IMR-90 (cell line): ENCODE measurements at regions not wholly inside any gene's neighbourhood (a gene's known extent, or its start where the extent isn't known, plus 50 kb on each side); places are given as distances from the start of the nearest gene placed in this dataset.
"Not testable (repeated sequence)": the region's sequence is repeated elsewhere in the genome, so short reads cannot be mapped to it uniquely, and the experiment has no call there.

Source experiments
- ATAC-seq: fragments of 200-7000 bp; cut with Tn5 transposase; 2 replicates; pipeline ENCODE4 v1.9.1; 2020; ENCODE audit warnings: low read depth, mild to moderate bottlenecking, moderate library complexity
- BruUV-seq: library from RNA; stranded (reverse); fragments of 400-500 nt; replicated peaks from 2 replicates; lab custom pipeline; 2021; lab: Mats Ljungman, UMichigan
- CTCF ChIA-PET: fragments of 300-600 bp; formaldehyde crosslinking; extraction: SDS; loops from one replicate; lab custom pipeline; 2021; ENCODE audit warnings: antibody characterized with exemption; lab: Yijun Ruan, JAX
- POLR2A ChIA-PET: fragments of 300-600 bp; sonication (Branson Sonifier 250); formaldehyde crosslinking; loops from one replicate; lab custom pipeline; 2022; ENCODE audit warnings: antibody characterized with exemption; ENCODE audit not compliant: unreplicated experiment; lab: Charles Lee
- DNase-seq: peaks from one replicate; pipeline ENCODE4 v3.0.0; 2013
- H2AFZ ChIP-seq: replicated peaks from 2 replicates; pipeline ENCODE3; 2013; ENCODE audit warnings: low read length, mild to moderate bottlenecking; ENCODE audit not compliant: poor library complexity
- H2AK5ac ChIP-seq: 2 replicates; pipeline ENCODE4 v1.6.1; 2013; ENCODE audit warnings: low read depth, low read length, inconsistent platforms
- H2AK9ac ChIP-seq: replicated peaks from 2 replicates; pipeline ENCODE3; 2013; ENCODE audit warnings: mild to moderate bottlenecking, low read depth, low read length, moderate library complexity; ENCODE audit not compliant: poor library complexity
- H2BK120ac ChIP-seq: 2 replicates; pipeline ENCODE4 v1.6.1; 2013; ENCODE audit warnings: low read depth, low read length, inconsistent platforms
- H2BK15ac ChIP-seq: 3 replicates; pipeline ENCODE4 v1.6.1; 2013; ENCODE audit warnings: low read depth, low read length, inconsistent platforms
- H2BK20ac ChIP-seq: 2 replicates; pipeline ENCODE4 v1.6.1; 2013; ENCODE audit warnings: low read depth, mild to moderate bottlenecking, inconsistent platforms, low read length, moderate library complexity
- H2BK5ac ChIP-seq: 2 replicates; pipeline ENCODE4 v1.6.1; 2013; ENCODE audit warnings: mild to moderate bottlenecking, low read depth, low read length, inconsistent platforms; ENCODE audit not compliant: poor library complexity, severe bottlenecking
- H3K14ac ChIP-seq: replicated peaks from 2 replicates; pipeline ENCODE4 v1.6.1; 2013; ENCODE audit warnings: low read depth, low read length, inconsistent platforms
- H3K18ac ChIP-seq: 2 replicates; pipeline ENCODE4 v1.6.1; 2013; ENCODE audit warnings: low read depth, low read length, control low read depth
- H3K23ac ChIP-seq: 2 replicates; pipeline ENCODE4 v1.6.1; 2013; ENCODE audit warnings: low read depth, low read length, inconsistent platforms
- H3K27ac ChIP-seq: 2 replicates; pipeline ENCODE4 v1.5.1; 2013; ENCODE audit warnings: mild to moderate bottlenecking, control low read depth, low read length; ENCODE audit not compliant: insufficient read depth
- H3K27me3 ChIP-seq: 2 replicates; pipeline ENCODE4 v1.6.1; 2013; ENCODE audit warnings: low read length; ENCODE audit not compliant: control insufficient read depth, insufficient read depth
- H3K36me3 ChIP-seq: 2 replicates; pipeline ENCODE4 v1.6.1; 2013; ENCODE audit warnings: low read length, mixed read lengths; ENCODE audit not compliant: control insufficient read depth, insufficient read depth
- H3K4ac ChIP-seq: 2 replicates; pipeline ENCODE4 v1.6.1; 2013; ENCODE audit warnings: low read depth, low read length, inconsistent platforms
- H3K4me1 ChIP-seq: 2 replicates; pipeline ENCODE4 v1.6.1; 2013; ENCODE audit warnings: low read length, mixed read lengths; ENCODE audit not compliant: control insufficient read depth, insufficient read depth
- H3K4me2 ChIP-seq: 2 replicates; pipeline ENCODE4 v1.6.1; 2013; ENCODE audit warnings: low read depth, mild to moderate bottlenecking, control low read depth, low read length, moderate library complexity
- H3K4me3 ChIP-seq: 2 replicates; pipeline ENCODE4 v1.5.1; 2013; ENCODE audit warnings: low read depth, mild to moderate bottlenecking, control low read depth, low read length, moderate library complexity; ENCODE audit not compliant: insufficient read depth
- H3K56ac ChIP-seq: 2 replicates; pipeline ENCODE4 v1.6.1; 2013; ENCODE audit warnings: low read length, inconsistent platforms; ENCODE audit not compliant: insufficient read depth; ENCODE audit errors: extremely low read depth
- H3K79me1 ChIP-seq, 2 experiments: 2 replicates each; pipeline ENCODE4 v1.6.1; 2013; ENCODE audit warnings: low read length in 2 of 2, inconsistent platforms in 1 of 2, low read depth in 1 of 2
- H3K9ac ChIP-seq: 2 replicates; pipeline ENCODE4 v1.6.1; 2013; ENCODE audit warnings: low read depth, low read length, control low read depth
- H3K9me1 ChIP-seq: 2 replicates; pipeline ENCODE4 v1.6.1; 2013; ENCODE audit warnings: low read length, inconsistent platforms; ENCODE audit not compliant: insufficient read depth
- H3K9me3 ChIP-seq: 2 replicates; pipeline ENCODE4 v1.6.1; 2013; ENCODE audit warnings: low read length; ENCODE audit not compliant: control insufficient read depth, insufficient read depth
- H4K20me1 ChIP-seq: 2 replicates; pipeline ENCODE4 v1.6.1; 2013; ENCODE audit warnings: low read length, inconsistent platforms; ENCODE audit not compliant: insufficient read depth
- H4K5ac ChIP-seq: 2 replicates; pipeline ENCODE4 v1.6.1; 2013; ENCODE audit warnings: mild to moderate bottlenecking, low read depth, low read length, control low read depth
- H4K8ac ChIP-seq, 2 experiments: 2 replicates each; pipeline ENCODE4 v1.6.1; 2013; ENCODE audit warnings: low read depth in 2 of 2, low read length in 2 of 2, control low read depth in 1 of 2, inconsistent platforms in 1 of 2
- H4K91ac ChIP-seq: 2 replicates; pipeline ENCODE4 v1.6.1; 2013; ENCODE audit warnings: low read depth, low read length, inconsistent platforms; ENCODE audit not compliant: insufficient read depth
- CEBPB ChIP-seq: IDR thresholded peaks from 2 replicates; pipeline ENCODE4 v1.6.1; 2012; ENCODE audit warnings: low read depth, low read length, improper control_type of control experiment
- NFE2L2 ChIP-seq: fragments of 150-350 bp; IDR thresholded peaks from 2 replicates; pipeline ENCODE4 v1.6.1; 2016; ENCODE audit warnings: low read depth, mild to moderate bottlenecking, low read length
- RAD21 ChIP-seq: IDR thresholded peaks from 2 replicates; pipeline ENCODE4 v1.6.1; 2012; ENCODE audit warnings: low read length, improper control_type of control experiment
- WGBS, 2 experiments: methylation state at CpG; one replicate each; pipeline versions ENCODE4 v1.1.5 to v1.1.7; 2013; ENCODE audit warnings: missing lambda C conversion rate in 2 of 2; ENCODE audit not compliant: insufficient read length in 1 of 2; ENCODE audit errors: extremely low coverage in 2 of 2; 5-methylcytosine and 5-hydroxymethylcytosine counted together
- dilution Hi-C: fragments of 300-500 bp; cut with HindIII; formaldehyde crosslinking; loops from one replicate; pipeline ENCODE4 v1.14.3; 2018; ENCODE audit warnings: low sequenced_read_pairs; ENCODE audit not compliant: unreplicated experiment
- in situ Hi-C: fragments of 300-500 bp; cut with MboI; formaldehyde crosslinking; loops from 3 replicates; pipeline ENCODE4 v1.14.3; 2019; ENCODE audit warnings: low sequenced_read_pairs, inconsistent platforms, mixed read lengths
- intact Hi-C: fragments of 100-400 bp; cut with micrococcal nuclease; formaldehyde crosslinking; loops from 2 replicates; pipeline ENCODE4 v1.10.0; 2022

DNA sequence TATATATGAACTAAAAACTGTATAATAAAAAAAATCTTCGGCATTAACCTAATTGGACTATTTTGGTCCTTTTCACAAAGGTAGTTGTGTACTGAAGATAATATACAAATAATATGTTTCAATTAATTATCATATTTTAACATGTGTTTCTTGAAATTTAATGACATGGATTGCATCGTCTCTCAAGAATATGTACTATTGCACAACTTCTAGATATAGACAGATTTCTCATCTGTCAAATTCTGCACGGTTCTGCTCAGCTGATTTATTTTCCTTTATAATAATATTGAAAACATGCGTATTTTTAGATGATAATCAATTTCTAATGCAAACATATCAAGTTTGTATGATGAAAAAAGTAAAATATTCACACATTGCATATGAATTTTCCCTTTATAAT, 498.7 kb upstream of the PABPC4L start:
- CTCF ChIA-PET: no interaction called here
- no peak overlapping the region for H3K18ac ChIP-seq
- dilution Hi-C loops: no loop called here

DNA sequence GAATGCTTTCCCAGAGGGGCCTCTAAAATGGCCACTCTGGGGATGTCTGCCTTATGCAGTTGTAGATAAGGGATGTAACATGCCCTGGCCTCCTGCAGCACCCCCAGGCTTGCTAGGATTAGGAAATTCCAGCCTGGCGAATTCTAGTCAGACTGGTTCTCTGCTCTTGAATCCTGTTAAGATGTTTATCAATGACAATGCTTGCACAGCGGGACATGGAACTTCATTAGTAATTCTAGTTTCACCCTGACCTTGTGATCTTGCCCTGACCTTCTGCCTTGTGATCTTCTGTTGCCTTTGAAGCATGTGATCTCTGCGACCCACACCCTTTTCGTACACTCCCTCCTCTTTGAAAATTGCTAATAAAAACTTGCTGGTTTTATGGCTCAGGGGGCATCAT, 497.2 kb upstream of the PABPC4L start:
- H3K9ac ChIP-seq, H3K9me3 ChIP-seq, H2BK5ac ChIP-seq, H2BK120ac ChIP-seq, in situ Hi-C loops, H3K27ac ChIP-seq, H3K4me3 ChIP-seq, H2AFZ ChIP-seq, H3K18ac ChIP-seq, H3K27me3 ChIP-seq, H3K23ac ChIP-seq, H3K4me1 ChIP-seq, dilution Hi-C loops, BruUV-seq, POLR2A ChIA-PET, ATAC-seq, DNase-seq, H3K36me3 ChIP-seq, H2AK9ac ChIP-seq, H3K79me1 ChIP-seq, H4K8ac ChIP-seq, CTCF ChIA-PET, H4K20me1 ChIP-seq, H3K56ac ChIP-seq, H4K5ac ChIP-seq, H3K14ac ChIP-seq, H2AK5ac ChIP-seq, H3K9me1 ChIP-seq, intact Hi-C loops, H2BK15ac ChIP-seq, H2BK20ac ChIP-seq, H4K91ac ChIP-seq, H3K4ac ChIP-seq, H3K4me2 ChIP-seq: not testable (repeated sequence)
- 43% methylated on average over 1 of the region's 4 CpGs; no CpG with 5 or more reads in 1 of the 2 experiments for WGBS, 2 experiments

More for the DNA sequence above, 498.7 kb upstream of the PABPC4L start:
- Histone ChIP-seq H3K27me3 (no peaks in the 10 kb centered on the region), H3K4me2 (no peak overlapping the region), H3K9ac (no peak overlapping the region), H2BK5ac (no peak overlapping the region), H4K5ac (no peak overlapping the region), H3K79me1 (no peaks in the 10 kb centered on the region), H3K4ac (no peak overlapping the region), H2BK120ac (no peak overlapping the region), H3K14ac (no peak overlapping the region), H3K9me3 (peaks cover 2% of the 10 kb centered on the region; the same call in 1 of the 2 replicates), H4K91ac (no peak overlapping the region), H3K56ac (no peak overlapping the region), H3K4me1 (no peaks in the 10 kb centered on the region), H2AFZ (no peak overlapping the region), H3K36me3 (no peaks in the 10 kb centered on the region), H2AK5ac (no peak overlapping the region), H2AK9ac (no peak overlapping the region), H3K27ac (no peak overlapping the region), H4K8ac (no peak overlapping the region), H2BK15ac (no peak overlapping the region), H3K4me3 (no peak overlapping the region), H3K9me1 (no peaks in the 10 kb centered on the region), H4K20me1 (no peaks in the 10 kb centered on the region), H2BK20ac (no peak overlapping the region), H3K23ac (no peak overlapping the region)
- DNase-seq (no peak), ATAC-seq (no peak)
- intact Hi-C loops: no loop called here
- no TSS peak for BruUV-seq
- POLR2A ChIA-PET: no interaction called here
- TF ChIP-seq RAD21: no peak
- TF ChIP-seq NFE2L2: no peak
- peak; percentile 77 for TF ChIP-seq CEBPB
- no CpG with 5 or more reads among the region's 4 CpGs for WGBS, 2 experiments
- in situ Hi-C loops: no loop called here
